ENCODE measurements at regions not wholly inside any gene's neighbourhood (a gene's known extent, or its start where the extent isn't known, plus 50 kb on each side); places are given as distances from the start of the nearest gene placed in this dataset.
"Not testable (repeated sequence)": the region's sequence is repeated elsewhere in the genome, so short reads cannot be mapped to it uniquely, and the experiment has no call there.

- DNase-seq: no peak
Observed at GRCh38 chr18:43341014-43341413, 63.7 kb upstream of the SYT4 start.

GRCh38 chr18:43350176-43350575, 72.9 kb upstream of the SYT4 start:
- DNase-seq: no peak

GRCh38 chr18:43364535-43364934, 87.2 kb upstream of the SYT4 start:
- DNase-seq: no peak

- DNase-seq: no peak
Observed at GRCh38 chr18:43367895-43368294, 90.6 kb upstream of the SYT4 start.

- not testable (repeated sequence) for DNase-seq
Observed at GRCh38 chr18:43369311-43369710, 92.0 kb upstream of the SYT4 start.

GRCh38 chr18:43372773-43373172, 95.5 kb upstream of the SYT4 start:
- DNase-seq: no peak

- DNase-seq: no peak
Observed at GRCh38 chr18:43380104-43380672, 102.9 kb upstream of the SYT4 start.

GRCh38 chr18:43382641-43383403, 105.5 kb upstream of the SYT4 start:
- no peak for DNase-seq

GRCh38 chr18:43389163-43389562, 111.9 kb upstream of the SYT4 start:
- DNase-seq: no peak

- DNase-seq: no peak
Observed at GRCh38 chr18:43392168-43392567, 114.9 kb upstream of the SYT4 start.

GRCh38 chr18:43393174-43393573, 115.9 kb upstream of the SYT4 start:
- no peak for DNase-seq

- DNase-seq: no peak
Observed at GRCh38 chr18:43396266-43396665, 119.0 kb upstream of the SYT4 start.

GRCh38 chr18:43398601-43399000, 121.3 kb upstream of the SYT4 start:
- DNase-seq: no peak

GRCh38 chr18:43405097-43405496, 127.8 kb upstream of the SYT4 start:
- DNase-seq: no peak

GRCh38 chr18:43414006-43414405, 136.7 kb upstream of the SYT4 start:
- no peak for DNase-seq

GRCh38 chr18:43420091-43420490, 142.8 kb upstream of the SYT4 start:
- DNase-seq: no peak

GRCh38 chr18:43420950-43421349, 143.7 kb upstream of the SYT4 start:
- DNase-seq: no peak

GRCh38 chr18:43422518-43422917, 145.2 kb upstream of the SYT4 start:
- no peak for DNase-seq

GRCh38 chr18:43435851-43436250, 158.6 kb upstream of the SYT4 start:
- DNase-seq: no peak

- DNase-seq: no peak
Observed at GRCh38 chr18:43442131-43442530, 164.8 kb upstream of the SYT4 start.

GRCh38 chr18:43442571-43442970, 165.3 kb upstream of the SYT4 start:
- no peak for DNase-seq

- DNase-seq: no peak
Observed at GRCh38 chr18:43465483-43465882, 188.2 kb upstream of the SYT4 start.

GRCh38 chr18:43471873-43472272, 194.6 kb upstream of the SYT4 start:
- DNase-seq: no peak

- no peak for DNase-seq
Observed at GRCh38 chr18:43481069-43481468, 203.8 kb upstream of the SYT4 start.

- no peak for DNase-seq
Observed at GRCh38 chr18:43482136-43482535, 204.8 kb upstream of the SYT4 start.

Measured in GDM1 (cell line).